ENCODE measurements at regions not wholly inside any gene's neighbourhood (a gene's known extent, or its start where the extent isn't known, plus 50 kb on each side); places are given as distances from the start of the nearest gene placed in this dataset.

- TF ChIP-seq CTCF (IDR thresholded peaks at IDR 0.05; ENCODE audit: borderline replicate concordance, extremely low read depth, low read length, poor library complexity, severe bottlenecking) (no peak), EZH2 (IDR thresholded peaks at IDR 0.05; ENCODE audit: borderline replicate concordance, low read depth, low read length, severe bottlenecking) (no peak)
Measured at GRCh38 chr13:50162567-50162966, 147.3 kb downstream of the KCNRG start.
